NB4 (cell line): ENCODE measurements at regions not wholly inside any gene's neighbourhood (a gene's known extent, or its start where the extent isn't known, plus 50 kb on each side); places are given as distances from the start of the nearest gene placed in this dataset.

Experiments used
- POLR2A ChIP-seq: IDR thresholded peaks from 2 replicates; pipeline ENCODE4 v1.6.1; 2011; ENCODE audit warnings: mild to moderate bottlenecking; ENCODE audit not compliant: insufficient read length; ENCODE audit errors: extremely low read depth
- TF ChIP-seq, protein P1 (sequence below): IDR thresholded peaks from one replicate; pipeline ENCODE4 v1.5.1; 2012; ENCODE audit warnings: low read depth, low read length
- TF ChIP-seq, protein P2 (sequence below): IDR thresholded peaks from 2 replicates; pipeline ENCODE4 v1.6.1; 2011; ENCODE audit warnings: low read depth, low read length

DNA sequence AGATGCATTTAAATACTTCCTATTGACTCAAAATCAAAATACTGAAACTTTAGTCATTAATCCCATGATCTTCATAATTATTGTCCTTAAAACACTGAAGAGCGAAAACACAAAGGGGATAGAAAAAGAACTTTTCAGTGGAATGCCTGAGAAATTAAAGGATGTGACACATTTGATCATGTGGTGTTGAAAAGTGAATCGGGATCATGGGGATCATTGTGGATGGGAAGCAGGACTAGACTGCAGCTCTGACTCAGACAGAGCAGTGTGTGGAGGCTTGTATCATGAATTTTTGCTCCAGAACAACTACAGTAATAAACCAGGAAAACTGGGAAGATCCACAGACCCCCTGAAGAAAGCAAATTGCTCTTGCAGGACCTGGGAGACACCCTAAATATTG lies 161.1 kb upstream of the CXADR start:
- TF ChIP-seq POLR2A = no peak
- TF ChIP-seq, protein P1, sequence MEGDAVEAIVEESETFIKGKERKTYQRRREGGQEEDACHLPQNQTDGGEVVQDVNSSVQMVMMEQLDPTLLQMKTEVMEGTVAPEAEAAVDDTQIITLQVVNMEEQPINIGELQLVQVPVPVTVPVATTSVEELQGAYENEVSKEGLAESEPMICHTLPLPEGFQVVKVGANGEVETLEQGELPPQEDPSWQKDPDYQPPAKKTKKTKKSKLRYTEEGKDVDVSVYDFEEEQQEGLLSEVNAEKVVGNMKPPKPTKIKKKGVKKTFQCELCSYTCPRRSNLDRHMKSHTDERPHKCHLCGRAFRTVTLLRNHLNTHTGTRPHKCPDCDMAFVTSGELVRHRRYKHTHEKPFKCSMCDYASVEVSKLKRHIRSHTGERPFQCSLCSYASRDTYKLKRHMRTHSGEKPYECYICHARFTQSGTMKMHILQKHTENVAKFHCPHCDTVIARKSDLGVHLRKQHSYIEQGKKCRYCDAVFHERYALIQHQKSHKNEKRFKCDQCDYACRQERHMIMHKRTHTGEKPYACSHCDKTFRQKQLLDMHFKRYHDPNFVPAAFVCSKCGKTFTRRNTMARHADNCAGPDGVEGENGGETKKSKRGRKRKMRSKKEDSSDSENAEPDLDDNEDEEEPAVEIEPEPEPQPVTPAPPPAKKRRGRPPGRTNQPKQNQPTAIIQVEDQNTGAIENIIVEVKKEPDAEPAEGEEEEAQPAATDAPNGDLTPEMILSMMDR = no peak
- TF ChIP-seq, protein P2, sequence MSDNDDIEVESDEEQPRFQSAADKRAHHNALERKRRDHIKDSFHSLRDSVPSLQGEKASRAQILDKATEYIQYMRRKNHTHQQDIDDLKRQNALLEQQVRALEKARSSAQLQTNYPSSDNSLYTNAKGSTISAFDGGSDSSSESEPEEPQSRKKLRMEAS = no peak
